H1 (cell line): ENCODE measurements at regions not wholly inside any gene's neighbourhood (a gene's known extent, or its start where the extent isn't known, plus 50 kb on each side); places are given as distances from the start of the nearest gene placed in this dataset.

ENCODE experiments used
- JUND ChIP-seq: IDR thresholded peaks from 2 replicates; pipeline ENCODE4 v1.6.1; 2011; ENCODE audit warnings: mild to moderate bottlenecking, improper control_type of control experiment, low read length
- RNF2 ChIP-seq: fragments of 200-900, 300-1000 bp; sonication (generic); IDR thresholded peaks from 2 replicates; pipeline ENCODE4 v1.7.1; 2016; ENCODE audit warnings: borderline replicate concordance, low read depth, mild to moderate bottlenecking, antibody characterized with exemption, low read length; ENCODE audit not compliant: poor library complexity, severe bottlenecking; ENCODE audit errors: missing control alignments
- YY1 ChIP-seq: IDR thresholded peaks from 2 replicates; pipeline ENCODE4 v1.6.1; 2011; ENCODE audit warnings: low read depth, mild to moderate bottlenecking, low read length

DNA sequence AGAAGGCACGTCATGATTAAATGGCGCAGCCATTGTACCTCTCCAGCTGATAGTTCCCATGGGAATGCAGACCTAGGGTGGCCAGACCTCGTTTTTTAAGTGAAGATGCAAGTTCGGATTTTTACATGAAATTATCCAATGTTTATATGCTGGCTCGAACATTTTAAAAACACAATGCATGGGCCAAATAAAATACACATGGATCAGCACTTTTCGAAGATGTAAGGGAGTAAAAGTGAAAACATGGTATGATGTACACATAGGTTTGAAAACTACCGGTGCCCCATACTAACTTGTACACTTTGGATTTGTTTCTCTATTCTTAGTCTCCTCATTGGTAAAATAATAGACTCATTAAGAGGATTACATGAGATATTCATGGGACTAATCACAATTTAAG lies 412.5 kb upstream of the CCNG1 start (continued):
- no peak for TF ChIP-seq YY1
- no peak for TF ChIP-seq JUND
- TF ChIP-seq RNF2 = no peak
